Muscle layer of colon (tissue), 2 donors: ENCODE measurements at regions not wholly inside any gene's neighbourhood (a gene's known extent, or its start where the extent isn't known, plus 50 kb on each side); places are given as distances from the start of the nearest gene placed in this dataset.

Experiments used
- H3K27ac ChIP-seq: one replicate; pipeline ENCODE4 v1.7.0; 2013; ENCODE audit warnings: low read depth, mild to moderate bottlenecking, low read length, moderate library complexity
- H3K27me3 ChIP-seq, 2 donors: one replicate each; pipeline ENCODE4 v1.7.0; 2013; ENCODE audit warnings: low read length in 2 of 2, mild to moderate bottlenecking in 2 of 2; ENCODE audit not compliant: insufficient read depth in 2 of 2, control insufficient read depth in 1 of 2
- H3K36me3 ChIP-seq: one replicate; pipeline ENCODE4 v1.7.0; 2013; ENCODE audit warnings: mild to moderate bottlenecking, low read length; ENCODE audit not compliant: insufficient read depth
- H3K4me1 ChIP-seq: one replicate; pipeline ENCODE4 v1.7.0; 2013; ENCODE audit warnings: mild to moderate bottlenecking, low read length; ENCODE audit not compliant: insufficient read depth
- H3K4me3 ChIP-seq, 2 donors: one replicate each; pipeline ENCODE4 v1.7.0; 2013; ENCODE audit warnings: low read length in 2 of 2, low read depth in 1 of 2, mild to moderate bottlenecking in 1 of 2, moderate library complexity in 1 of 2
- H3K9ac ChIP-seq: one replicate; pipeline ENCODE4 v1.7.0; 2013; ENCODE audit warnings: low read length
- H3K9me3 ChIP-seq: one replicate; pipeline ENCODE4 v1.7.0; 2013; ENCODE audit warnings: mild to moderate bottlenecking, low read length
- donor health status: abdominal sarcoma.
- donor health status: Adenocarcinoma of cecum.

GRCh38 chr4:100130964-100131363 is 59.3 kb downstream of the DDIT4L start:
- Histone ChIP-seq H3K27me3 (no peaks in the 10 kb centered on the region), H3K9me3 (no peaks in the 10 kb centered on the region), H3K4me1 (peaks cover 9% of the 10 kb centered on the region), H3K9ac (no peak overlapping the region), H3K4me3 (no peak overlapping the region), H3K27ac (no peak overlapping the region), H3K36me3 (no peaks in the 10 kb centered on the region)

GRCh38 chr4:100130491-100130890 is 59.8 kb downstream of the DDIT4L start:
- Histone ChIP-seq H3K9me3 (no peaks in the 10 kb centered on the region), H3K9ac (no peak overlapping the region), H3K36me3 (no peaks in the 10 kb centered on the region)

GRCh38 chr4:100129774-100130173 is 60.5 kb downstream of the DDIT4L start:
- no peaks in the 10 kb centered on the region for H3K36me3 ChIP-seq
- H3K9ac ChIP-seq: no peak overlapping the region
- no peak overlapping the region for H3K4me3 ChIP-seq
- H3K27me3 ChIP-seq: no peaks in the 10 kb centered on the region
- H3K27ac ChIP-seq: no peak overlapping the region
- H3K4me1 ChIP-seq: peaks cover 9% of the 10 kb centered on the region
- H3K9me3 ChIP-seq: no peaks in the 10 kb centered on the region

More at GRCh38 chr4:100130491-100130890, 59.8 kb downstream of the DDIT4L start:
- Histone ChIP-seq H3K27ac (no peak overlapping the region), H3K4me3 (no peak overlapping the region), H3K4me1 (peaks cover 9% of the 10 kb centered on the region), H3K27me3 (no peaks in the 10 kb centered on the region)

GRCh38 chr4:100128338-100128737 is 61.9 kb downstream of the DDIT4L start:
- Histone ChIP-seq H3K4me1 (peaks cover 9% of the 10 kb centered on the region), H3K4me3 (no peak overlapping the region), H3K36me3 (no peaks in the 10 kb centered on the region), H3K9me3 (no peaks in the 10 kb centered on the region), H3K9ac (no peak overlapping the region), H3K27me3 (no peaks in the 10 kb centered on the region), H3K27ac (no peak overlapping the region)

GRCh38 chr4:100124715-100125114 is 65.6 kb downstream of the DDIT4L start:
- no peaks in the 10 kb centered on the region for H3K4me1 ChIP-seq
- no peaks in the 10 kb centered on the region for H3K9me3 ChIP-seq
- no peak overlapping the region for H3K9ac ChIP-seq
- H3K27me3 ChIP-seq: no peaks in the 10 kb centered on the region
- H3K4me3 ChIP-seq: no peak overlapping the region
- no peaks in the 10 kb centered on the region for H3K36me3 ChIP-seq
- no peak overlapping the region for H3K27ac ChIP-seq

GRCh38 chr4:100118181-100118580 is 72.1 kb downstream of the DDIT4L start:
- Histone ChIP-seq H3K36me3 (no peaks in the 10 kb centered on the region), H3K4me1 (no peaks in the 10 kb centered on the region), H3K9me3 (no peaks in the 10 kb centered on the region), H3K9ac (no peak overlapping the region), H3K27ac (no peak overlapping the region), H3K27me3 (no peaks in the 10 kb centered on the region), H3K4me3 (no peak overlapping the region)

- H3K9ac ChIP-seq: no peak overlapping the region
- H3K9me3 ChIP-seq: no peaks in the 10 kb centered on the region
- H3K27ac ChIP-seq: no peak overlapping the region
- no peak overlapping the region for H3K4me3 ChIP-seq
- H3K4me1 ChIP-seq: no peaks in the 10 kb centered on the region
- no peaks in the 10 kb centered on the region for H3K36me3 ChIP-seq
- H3K27me3 ChIP-seq: no peaks in the 10 kb centered on the region
These were observed 72.5 kb downstream of the DDIT4L start for GRCh38 chr4:100117750-100118149.

GRCh38 chr4:100114909-100115308 is 75.4 kb downstream of the DDIT4L start:
- no peaks in the 10 kb centered on the region for H3K27me3 ChIP-seq
- H3K36me3 ChIP-seq: no peaks in the 10 kb centered on the region
- no peak overlapping the region for H3K4me3 ChIP-seq
- no peaks in the 10 kb centered on the region for H3K9me3 ChIP-seq
- H3K4me1 ChIP-seq: no peaks in the 10 kb centered on the region
- no peak overlapping the region for H3K27ac ChIP-seq
- H3K9ac ChIP-seq: no peak overlapping the region

- no peak overlapping the region for H3K9ac ChIP-seq
- no peaks in the 10 kb centered on the region for H3K27me3 ChIP-seq
- no peak overlapping the region for H3K4me3 ChIP-seq
- no peak overlapping the region for H3K27ac ChIP-seq
- no peaks in the 10 kb centered on the region for H3K4me1 ChIP-seq
- no peaks in the 10 kb centered on the region for H3K36me3 ChIP-seq
- H3K9me3 ChIP-seq: no peaks in the 10 kb centered on the region
These were observed 76.5 kb downstream of the DDIT4L start for GRCh38 chr4:100113732-100114131.

- Histone ChIP-seq H3K4me1 (no peaks in the 10 kb centered on the region), H3K9me3 (no peaks in the 10 kb centered on the region), H3K27me3 (no peaks in the 10 kb centered on the region), H3K36me3 (no peaks in the 10 kb centered on the region), H3K9ac (no peak overlapping the region), H3K4me3 (no peak overlapping the region), H3K27ac (no peak overlapping the region)
These were observed 77.2 kb downstream of the DDIT4L start for GRCh38 chr4:100113096-100113495.

GRCh38 chr4:100109921-100110320 is 80.3 kb downstream of the DDIT4L start:
- no peaks in the 10 kb centered on the region for H3K27me3 ChIP-seq
- H3K9ac ChIP-seq: no peak overlapping the region
- no peaks in the 10 kb centered on the region for H3K9me3 ChIP-seq
- H3K27ac ChIP-seq: no peak overlapping the region
- no peak overlapping the region for H3K4me3 ChIP-seq
- no peaks in the 10 kb centered on the region for H3K4me1 ChIP-seq
- H3K36me3 ChIP-seq: no peaks in the 10 kb centered on the region

GRCh38 chr4:100108869-100109268 is 81.4 kb downstream of the DDIT4L start:
- Histone ChIP-seq H3K9me3 (no peaks in the 10 kb centered on the region), H3K27ac (no peak overlapping the region), H3K27me3 (no peaks in the 10 kb centered on the region), H3K36me3 (no peaks in the 10 kb centered on the region), H3K4me3 (no peak overlapping the region), H3K9ac (no peak overlapping the region), H3K4me1 (no peaks in the 10 kb centered on the region)
